BLaER1 treated with 17β-estradiol and CSF1 and Interleukin-3, amounts not matched to agents 10 nM and 100 nM (cell line): ENCODE measurements at regions not wholly inside any gene's neighbourhood (a gene's known extent, or its start where the extent isn't known, plus 50 kb on each side); places are given as distances from the start of the nearest gene placed in this dataset.

ENCODE experiments used
- H3K27ac ChIP-seq, 11 experiments: shearing (Covaris generic); formaldehyde crosslinking; 2 replicates each; pipeline ENCODE4 v1.8.1; 2022
- H3K27me3 ChIP-seq, 11 experiments: shearing (Covaris generic); formaldehyde crosslinking; 2 replicates each; pipeline ENCODE4 v1.8.1; 2022
- H3K36me3 ChIP-seq, 11 experiments: shearing (Covaris generic); formaldehyde crosslinking; 2 replicates each; pipeline ENCODE4 v1.8.1; 2022
- H3K4me1 ChIP-seq, 10 experiments: shearing (Covaris generic); formaldehyde crosslinking; 2 replicates each; pipeline ENCODE4 v1.8.1; 2022
- H3K4me2 ChIP-seq, 11 experiments: shearing (Covaris generic); formaldehyde crosslinking; 2 replicates each; pipeline ENCODE4 v1.8.1; 2022
- H3K4me3 ChIP-seq, 10 experiments: shearing (Covaris generic); formaldehyde crosslinking; 2 replicates each; pipeline ENCODE4 v1.8.1; 2022
- H3K9ac ChIP-seq, 11 experiments: shearing (Covaris generic); formaldehyde crosslinking; 2 replicates each; pipeline ENCODE4 v1.8.1; 2022
- H3K9me3 ChIP-seq, 11 experiments: shearing (Covaris generic); formaldehyde crosslinking; replicated peaks in 1 of 11; 2 replicates each; pipeline ENCODE4 v1.8.1; 2022
- H4K20me1 ChIP-seq, 11 experiments: shearing (Covaris generic); formaldehyde crosslinking; 2 replicates each; pipeline ENCODE4 v1.8.1; 2022
- Cebpa-rat ChIP-seq, 11 experiments: shearing (Covaris generic); IDR thresholded peaks; 2 replicates each; pipeline ENCODE4 v1.8.1; 2022

GRCh38 chr3:98644168-98644567 lies 50.8 kb upstream of the CPOX start:
- Histone ChIP-seq H3K27ac (no peak overlapping the region), H3K9me3 (peaks cover 0 to 20% (median 0%) of the 10 kb centered on the region in 11 experiments; a peak in 5 of 22 replicates), H3K4me2 (0 out of 22 replicates have a peak overlapping the region, but pooled peaks of 1 of the 11 experiments have one; percentile 19), H3K4me1 (peaks cover 0 to 8% (median 0%) of the 10 kb centered on the region in 10 experiments; a peak in 5 of 20 replicates), H3K36me3 (no peaks in the 10 kb centered on the region), H3K9ac (no peak overlapping the region), H3K4me3 (no peak overlapping the region), H4K20me1 (no peaks in the 10 kb centered on the region), H3K27me3 (no peaks in the 10 kb centered on the region)
- TF ChIP-seq Cebpa-rat (IDR thresholded peaks at IDR 0.05): no peak

DNA sequence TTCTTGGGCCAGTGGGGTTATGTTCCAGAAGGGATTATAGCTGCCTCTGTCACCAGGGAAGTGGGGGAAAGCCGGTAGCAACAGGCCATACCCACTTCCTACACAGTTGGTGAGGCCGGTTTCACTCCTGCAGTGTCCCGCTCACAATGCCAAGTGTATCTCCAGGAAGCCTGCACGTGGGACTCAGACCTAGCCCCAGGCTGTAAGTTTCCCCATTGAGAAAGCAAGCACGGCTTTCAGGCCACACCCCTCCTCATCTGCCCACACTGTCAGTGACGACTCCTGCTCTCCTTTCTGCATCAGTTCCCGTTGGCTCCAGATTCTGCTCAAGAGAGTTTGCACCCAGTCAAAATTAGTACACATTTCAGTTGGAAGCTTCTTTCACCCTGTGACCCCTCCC lies 51.6 kb upstream of the CPOX start:
- Histone ChIP-seq H3K4me3 (no peak overlapping the region), H3K4me2 (peak overlapping the region in 3 of 11 experiments; percentile 13 to 39 (median 23); a peak in 4 of 22 replicates)
- no peak for TF ChIP-seq Cebpa-rat (IDR thresholded peaks at IDR 0.05)

GRCh38 chr3:98646680-98647079 lies 53.3 kb upstream of the CPOX start:
- Histone ChIP-seq H3K9me3 (peaks cover 0 to 30% (median 0%) of the 10 kb centered on the region in 11 experiments; a peak in 5 of 22 replicates), H3K27me3 (no peaks in the 10 kb centered on the region), H3K4me2 (no peak overlapping the region), H3K4me3 (no peak overlapping the region), H3K9ac (no peak overlapping the region), H3K27ac (no peak overlapping the region), H4K20me1 (no peaks in the 10 kb centered on the region), H3K4me1 (peaks cover 0 to 31% (median 15%) of the 10 kb centered on the region in 10 experiments; a peak in 16 of 20 replicates), H3K36me3 (no peaks in the 10 kb centered on the region)
- no peak for TF ChIP-seq Cebpa-rat (IDR thresholded peaks at IDR 0.05)

More for the DNA sequence above, 51.6 kb upstream of the CPOX start:
- Histone ChIP-seq H3K9me3 (peaks cover 0 to 25% (median 0%) of the 10 kb centered on the region in 11 experiments; a peak in 5 of 22 replicates), H3K4me1 (peaks cover 0 to 15% (median 0%) of the 10 kb centered on the region in 10 experiments; a peak in 7 of 20 replicates), H3K27me3 (no peaks in the 10 kb centered on the region), H3K27ac (0 out of 22 replicates have a peak overlapping the region, but pooled peaks of 1 of the 11 experiments have one; percentile 4), H4K20me1 (no peaks in the 10 kb centered on the region), H3K9ac (no peak overlapping the region), H3K36me3 (no peaks in the 10 kb centered on the region)

- H3K9me3 ChIP-seq: peaks cover 0 to 30% (median 0%) of the 10 kb centered on the region in 11 experiments; a peak in 5 of 22 replicates
- no peaks in the 10 kb centered on the region for H3K36me3 ChIP-seq
- no peak overlapping the region for H3K4me2 ChIP-seq
- no peak overlapping the region for H3K9ac ChIP-seq
- H3K4me1 ChIP-seq: peaks cover 0 to 36% (median 18%) of the 10 kb centered on the region in 10 experiments; a peak in 16 of 20 replicates
- TF ChIP-seq Cebpa-rat (IDR thresholded peaks at IDR 0.05): no peak
- no peak overlapping the region for H3K4me3 ChIP-seq
- no peak overlapping the region for H3K27ac ChIP-seq
- H3K27me3 ChIP-seq: no peaks in the 10 kb centered on the region
- no peaks in the 10 kb centered on the region for H4K20me1 ChIP-seq
Measured at GRCh38 chr3:98647197-98647596, 53.8 kb upstream of the CPOX start.

- H3K4me2 ChIP-seq: peak overlapping the region; percentile 0 to 89 (median 64); a peak in 19 of 22 replicates
- H3K4me1 ChIP-seq: peaks cover 0 to 38% (median 18%) of the 10 kb centered on the region in 10 experiments; a peak in 16 of 20 replicates
- H3K9ac ChIP-seq: peak overlapping the region in 5 of 11 experiments; percentile 2 to 57 (median 30); a peak in 5 of 22 replicates
- TF ChIP-seq Cebpa-rat (IDR thresholded peaks at IDR 0.05): peak in 2 of 11 experiments; percentile 21 to 44; a peak in 2 of 22 replicates
- H3K4me3 ChIP-seq: no peak overlapping the region
- no peaks in the 10 kb centered on the region for H4K20me1 ChIP-seq
- H3K27me3 ChIP-seq: no peaks in the 10 kb centered on the region
- peaks cover 0 to 15% (median 0%) of the 10 kb centered on the region in 11 experiments; a peak in 2 of 22 replicates for H3K9me3 ChIP-seq
- H3K27ac ChIP-seq: peak overlapping the region; percentile 12 to 81 (median 58); a peak in 18 of 22 replicates
- H3K36me3 ChIP-seq: no peaks in the 10 kb centered on the region
Measured at GRCh38 chr3:98650971-98651779, 57.8 kb upstream of the CPOX start.

- TF ChIP-seq Cebpa-rat (IDR thresholded peaks at IDR 0.05): no peak
- peak overlapping the region in 4 of 11 experiments; percentile 2 to 57 (median 31); a peak in 4 of 22 replicates for H3K9ac ChIP-seq
- H3K27me3 ChIP-seq: no peaks in the 10 kb centered on the region
- H3K9me3 ChIP-seq: peaks cover 0 to 15% (median 0%) of the 10 kb centered on the region in 11 experiments; a peak in 2 of 22 replicates
- H3K4me3 ChIP-seq: no peak overlapping the region
- H3K4me1 ChIP-seq: peaks cover 0 to 38% (median 18%) of the 10 kb centered on the region in 10 experiments; a peak in 16 of 20 replicates
- peak overlapping the region in 8 of 11 experiments; percentile 51 to 81 (median 65); a peak in 15 of 22 replicates for H3K27ac ChIP-seq
- H3K4me2 ChIP-seq: peak overlapping the region in 8 of 11 experiments; percentile 44 to 89 (median 70); a peak in 16 of 22 replicates
- no peaks in the 10 kb centered on the region for H4K20me1 ChIP-seq
- H3K36me3 ChIP-seq: no peaks in the 10 kb centered on the region
Measured at GRCh38 chr3:98651780-98652077, 58.3 kb upstream of the CPOX start.

- H3K36me3 ChIP-seq: no peaks in the 10 kb centered on the region
- H3K9me3 ChIP-seq: peaks cover 0 to 4% (median 0%) of the 10 kb centered on the region in 11 experiments; a peak in 2 of 22 replicates
- no peak overlapping the region for H3K27ac ChIP-seq
- no peak for TF ChIP-seq Cebpa-rat (IDR thresholded peaks at IDR 0.05)
- H3K4me1 ChIP-seq: peaks cover 0 to 26% (median 13%) of the 10 kb centered on the region in 10 experiments; a peak in 16 of 20 replicates
- no peak overlapping the region for H3K4me3 ChIP-seq
- H3K27me3 ChIP-seq: no peaks in the 10 kb centered on the region
- no peaks in the 10 kb centered on the region for H4K20me1 ChIP-seq
- H3K4me2 ChIP-seq: no peak overlapping the region
- no peak overlapping the region for H3K9ac ChIP-seq
Measured at GRCh38 chr3:98655666-98656065, 62.3 kb upstream of the CPOX start.

DNA sequence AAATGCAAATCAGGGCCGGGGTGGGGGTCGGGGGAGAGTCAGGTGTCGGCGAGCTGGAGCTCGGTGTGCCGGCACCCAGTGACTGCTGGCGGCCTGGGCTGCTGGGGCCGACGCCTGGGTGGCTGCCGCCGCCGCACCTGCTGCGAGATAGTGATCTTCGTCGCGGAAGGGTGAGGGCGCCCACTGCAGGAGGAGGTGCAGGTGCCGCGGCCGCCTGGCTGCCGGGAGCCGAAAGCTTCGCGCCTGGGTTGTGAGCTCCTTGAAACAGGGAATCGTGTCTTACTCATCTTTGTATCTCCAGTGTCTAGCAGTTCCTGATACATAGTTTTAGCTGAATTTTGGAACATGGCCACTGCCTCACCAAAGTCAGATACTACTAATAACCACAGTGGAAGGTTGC lies 64.0 kb upstream of the CPOX start:
- no peak overlapping the region for H3K9ac ChIP-seq
- no peaks in the 10 kb centered on the region for H4K20me1 ChIP-seq
- H3K27ac ChIP-seq: no peak overlapping the region
- peaks cover 0 to 4% (median 0%) of the 10 kb centered on the region in 11 experiments; a peak in 2 of 22 replicates for H3K9me3 ChIP-seq
- no peak overlapping the region for H3K4me2 ChIP-seq
- H3K36me3 ChIP-seq: no peaks in the 10 kb centered on the region
- H3K4me1 ChIP-seq: peaks cover 0 to 9% (median 0%) of the 10 kb centered on the region in 10 experiments; a peak in 7 of 20 replicates
- no peak overlapping the region for H3K4me3 ChIP-seq
- no peaks in the 10 kb centered on the region for H3K27me3 ChIP-seq
- no peak for TF ChIP-seq Cebpa-rat (IDR thresholded peaks at IDR 0.05)

GRCh38 chr3:98662699-98663098 lies 69.3 kb upstream of the CPOX start:
- H3K4me2 ChIP-seq: no peak overlapping the region

More at GRCh38 chr3:98662699-98663098, 69.3 kb upstream of the CPOX start:
- Histone ChIP-seq H3K36me3 (no peaks in the 10 kb centered on the region), H3K4me3 (no peak overlapping the region), H3K9ac (no peak overlapping the region), H3K4me1 (no peaks in the 10 kb centered on the region), H3K9me3 (no peaks in the 10 kb centered on the region), H3K27me3 (no peaks in the 10 kb centered on the region), H3K27ac (no peak overlapping the region), H4K20me1 (no peaks in the 10 kb centered on the region)
- no peak for TF ChIP-seq Cebpa-rat (IDR thresholded peaks at IDR 0.05)
